ENCODE measurements at regions not wholly inside any gene's neighbourhood (a gene's known extent, or its start where the extent isn't known, plus 50 kb on each side); places are given as distances from the start of the nearest gene placed in this dataset.
"Not testable (repeated sequence)": the region's sequence is repeated elsewhere in the genome, so short reads cannot be mapped to it uniquely, and the experiment has no call there.

DNA sequence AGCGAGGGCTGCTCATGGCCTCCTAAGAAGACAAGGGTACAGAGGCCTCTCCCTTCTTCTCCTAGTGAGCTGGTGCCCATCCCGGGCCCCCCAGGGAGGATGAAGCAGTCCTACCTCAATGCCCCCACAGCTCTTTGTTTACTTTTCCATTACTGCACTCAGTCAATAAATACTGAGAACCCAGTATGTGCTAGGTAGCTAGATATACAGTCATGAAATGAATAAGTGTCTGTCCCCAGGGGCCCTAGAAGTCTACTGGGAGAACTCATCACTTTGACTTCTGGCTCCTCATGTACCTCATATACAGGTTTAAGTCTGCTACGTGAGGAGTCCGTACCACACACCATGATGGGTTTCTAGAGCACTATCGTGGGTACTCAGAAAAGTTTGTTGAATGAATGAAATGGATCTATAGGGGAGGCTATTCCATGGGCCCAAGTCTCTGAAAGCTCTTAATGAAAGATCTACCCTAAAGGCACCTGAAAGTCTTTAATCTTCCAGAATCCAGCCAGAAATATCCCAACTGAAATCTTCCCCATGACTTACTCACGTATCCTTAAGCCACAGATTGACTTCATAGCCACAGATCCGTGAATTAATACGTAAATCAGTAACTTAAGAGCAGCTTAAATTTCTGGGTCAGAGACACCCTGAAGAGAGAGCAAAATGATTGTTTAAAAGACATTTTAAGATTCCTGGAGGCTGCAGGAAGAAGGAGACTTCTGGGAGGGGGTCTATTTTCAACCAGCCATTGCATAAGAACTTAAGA, 51.6 kb upstream of the POMP start:
- DNase-seq (ENCODE audit: low read depth) = no peak

DNA sequence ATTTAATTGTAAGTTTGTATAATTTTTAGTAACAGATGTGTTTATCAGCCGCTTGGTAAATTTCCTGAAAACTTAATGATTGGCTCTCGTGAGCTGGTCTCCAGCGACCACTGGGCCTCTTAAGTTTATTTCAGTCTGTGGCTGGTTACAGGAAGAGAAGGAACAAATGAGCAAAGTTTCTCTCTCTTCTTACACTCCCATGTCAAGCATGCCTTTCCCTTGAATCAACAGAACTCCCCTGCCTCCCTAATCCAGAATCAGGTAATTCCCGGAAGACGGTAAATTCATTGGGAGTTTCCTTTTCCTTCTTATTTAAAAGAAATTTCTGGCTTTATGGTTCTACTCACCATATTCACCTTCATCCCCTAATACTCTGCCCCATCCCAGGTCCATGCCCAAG, 52.5 kb upstream of the POMP start:
- DNase-seq (ENCODE audit: low read depth) = no peak

DNA sequence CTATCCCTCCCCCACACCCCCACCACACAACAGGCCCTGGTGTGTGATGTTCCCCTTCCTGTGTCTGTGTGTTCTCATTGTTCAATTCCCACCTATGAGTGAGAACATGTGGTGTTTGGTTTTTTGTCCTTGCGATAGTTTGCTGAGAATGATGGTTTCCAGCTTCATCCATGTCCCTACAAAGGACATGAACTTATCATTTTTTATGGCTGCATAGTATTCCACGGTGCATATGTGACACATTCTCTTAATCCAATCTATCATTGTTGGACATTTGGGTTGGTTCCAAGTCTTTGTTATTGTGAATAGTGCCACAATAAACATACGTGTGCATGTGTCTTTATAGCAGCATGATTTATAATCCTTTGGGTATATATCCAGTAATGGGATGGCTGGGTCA, 53.8 kb upstream of the POMP start:
- DNase-seq (ENCODE audit: low read depth) = not testable (repeated sequence)

DNA sequence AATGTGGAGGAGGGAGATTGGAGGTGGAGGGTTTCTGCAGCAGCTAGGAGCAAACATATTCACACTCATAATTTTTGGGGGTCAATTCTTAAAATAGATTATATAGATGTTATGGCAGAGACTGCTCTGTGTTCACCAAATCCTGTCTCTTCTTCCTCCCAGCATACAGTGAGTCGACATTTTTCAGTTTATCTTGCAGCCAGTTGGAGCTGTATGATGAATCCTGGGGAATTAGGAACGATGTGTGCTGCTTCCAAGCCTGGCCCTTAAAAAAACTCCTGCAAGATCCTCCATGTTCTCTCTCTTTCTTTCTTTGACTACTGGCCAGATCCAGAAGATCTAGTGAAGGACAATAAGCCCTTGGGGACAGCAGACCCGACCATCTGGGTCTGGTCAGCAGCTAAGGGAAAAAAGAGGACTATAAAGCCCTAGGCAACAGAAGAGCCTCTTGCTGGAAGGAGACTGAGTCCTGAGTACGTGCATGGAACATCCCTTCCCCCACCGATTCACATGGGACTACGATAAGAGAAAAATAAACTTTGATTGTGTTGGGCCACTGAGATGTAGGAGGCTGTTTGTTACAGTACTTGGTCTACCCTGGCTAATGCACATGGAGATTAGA, 55.8 kb upstream of the POMP start:
- DNase-seq (ENCODE audit: low read depth) = no peak

DNA sequence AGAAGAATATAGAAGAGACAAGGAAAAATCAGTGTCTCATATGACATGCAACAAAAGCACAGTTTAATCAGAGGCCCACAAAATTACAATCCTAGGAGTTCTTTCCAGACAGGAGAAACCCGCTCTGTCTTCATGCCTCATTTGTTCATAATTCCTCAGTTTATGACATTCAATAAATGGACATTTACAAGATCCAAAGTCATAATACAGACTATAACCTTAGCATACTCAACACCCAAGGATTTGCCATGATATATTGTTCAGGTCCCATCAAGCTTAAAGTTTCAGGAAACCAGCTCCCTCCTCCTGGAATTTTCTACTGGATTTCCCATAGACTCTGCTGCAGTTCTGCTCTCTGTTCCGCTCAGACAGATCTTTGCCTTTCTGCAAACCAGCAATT, 56.4 kb upstream of the POMP start:
- no peak for DNase-seq (ENCODE audit: low read depth)

DNA sequence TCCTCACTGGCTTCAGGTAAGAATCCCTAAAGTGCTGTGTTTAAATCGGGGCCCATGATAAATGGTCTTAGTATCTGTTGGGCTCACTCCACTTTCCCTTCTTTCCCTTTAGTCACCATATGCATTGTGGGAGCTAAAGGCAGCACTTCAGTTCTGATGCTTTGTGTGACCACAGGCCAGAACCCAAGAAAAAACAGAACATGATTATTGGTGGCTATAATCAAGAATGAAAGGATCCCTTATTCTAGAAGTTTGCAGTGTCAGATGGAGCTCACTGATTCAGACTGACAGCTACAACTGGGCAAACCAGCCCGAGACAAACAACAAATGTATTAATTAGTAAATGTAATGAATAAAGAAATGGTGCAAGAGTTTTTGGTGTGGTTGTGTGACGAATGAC, 57.3 kb upstream of the POMP start:
- DNase-seq (ENCODE audit: low read depth) = no peak

DNA sequence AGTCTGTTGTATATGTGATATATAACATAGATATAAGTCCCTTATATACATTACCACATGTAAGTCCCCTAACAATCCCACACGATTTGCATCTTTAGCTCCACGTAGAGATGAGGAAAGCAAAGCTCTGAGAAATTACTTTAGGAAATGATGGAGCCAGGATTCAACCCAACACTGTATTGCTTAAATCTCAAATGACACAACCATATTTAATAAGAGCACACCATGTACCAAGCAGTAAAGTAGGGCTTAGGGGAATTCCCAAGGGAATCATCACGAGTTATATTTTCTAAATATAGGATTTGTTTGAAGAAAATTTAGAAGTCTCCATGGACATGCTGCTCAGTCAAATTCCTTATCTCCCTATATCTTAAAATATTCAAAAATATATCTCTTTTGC, 61.3 kb upstream of the POMP start:
- no peak for DNase-seq (ENCODE audit: low read depth)

DNA sequence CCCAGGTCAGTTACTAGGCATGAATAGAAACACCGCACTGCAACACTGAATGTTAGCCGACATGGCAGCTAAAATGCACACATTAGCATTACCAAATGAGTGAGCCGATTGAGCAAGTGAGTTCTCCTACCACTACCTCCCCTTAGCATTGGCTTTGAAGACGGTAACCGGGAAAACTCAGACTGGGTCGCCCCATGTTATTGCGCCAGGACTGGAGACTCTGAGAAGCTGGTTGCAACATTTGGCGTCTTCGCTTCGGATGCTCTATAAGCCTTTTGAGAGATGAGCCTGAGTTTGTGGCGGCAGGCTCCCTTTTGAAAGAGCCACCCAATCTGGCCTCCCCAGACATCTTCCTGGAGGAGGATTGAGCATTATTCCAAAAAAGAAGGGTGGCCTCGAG, 68.5 kb upstream of the POMP start:
- no peak for DNase-seq (ENCODE audit: low read depth)

DNA sequence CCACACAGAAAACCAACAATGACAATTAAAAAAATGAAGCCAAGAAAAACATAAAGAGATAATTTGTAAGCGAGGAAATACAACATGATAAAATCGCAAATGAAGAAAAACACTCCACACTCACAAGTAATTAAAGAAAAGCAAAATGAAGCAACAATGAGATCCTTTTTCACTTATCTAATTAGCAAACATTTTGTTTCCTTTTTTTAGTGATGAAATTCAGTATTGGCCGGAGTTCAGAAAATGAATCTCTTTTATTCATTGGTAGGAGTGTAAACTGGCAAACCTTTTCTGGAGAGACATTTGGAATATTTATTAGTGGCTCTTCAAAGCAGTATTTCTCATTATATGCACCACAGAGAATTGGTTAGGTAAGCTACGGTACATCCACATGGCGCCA, 70.6 kb upstream of the POMP start:
- no peak for DNase-seq (ENCODE audit: low read depth)

DNA sequence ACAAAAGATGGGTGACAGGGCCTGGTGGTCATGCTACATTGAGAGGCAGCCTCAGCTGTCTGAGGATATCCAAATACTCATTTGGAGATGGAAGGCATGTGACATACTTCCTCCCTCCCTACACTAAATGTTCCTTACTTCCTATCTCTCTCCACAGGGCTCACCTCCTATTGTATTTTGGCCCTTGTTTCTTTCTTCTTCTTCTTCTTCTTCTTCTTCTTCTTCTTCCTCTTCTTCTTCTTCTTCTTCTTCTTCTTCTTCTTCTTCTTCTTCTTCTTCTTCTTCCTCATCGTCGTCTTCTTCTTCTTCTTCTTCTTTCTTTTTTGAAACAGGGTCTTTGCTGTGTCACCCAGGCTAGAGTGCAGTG, 71.8 kb upstream of the POMP start:
- DNase-seq (ENCODE audit: low read depth) = no peak

DNA sequence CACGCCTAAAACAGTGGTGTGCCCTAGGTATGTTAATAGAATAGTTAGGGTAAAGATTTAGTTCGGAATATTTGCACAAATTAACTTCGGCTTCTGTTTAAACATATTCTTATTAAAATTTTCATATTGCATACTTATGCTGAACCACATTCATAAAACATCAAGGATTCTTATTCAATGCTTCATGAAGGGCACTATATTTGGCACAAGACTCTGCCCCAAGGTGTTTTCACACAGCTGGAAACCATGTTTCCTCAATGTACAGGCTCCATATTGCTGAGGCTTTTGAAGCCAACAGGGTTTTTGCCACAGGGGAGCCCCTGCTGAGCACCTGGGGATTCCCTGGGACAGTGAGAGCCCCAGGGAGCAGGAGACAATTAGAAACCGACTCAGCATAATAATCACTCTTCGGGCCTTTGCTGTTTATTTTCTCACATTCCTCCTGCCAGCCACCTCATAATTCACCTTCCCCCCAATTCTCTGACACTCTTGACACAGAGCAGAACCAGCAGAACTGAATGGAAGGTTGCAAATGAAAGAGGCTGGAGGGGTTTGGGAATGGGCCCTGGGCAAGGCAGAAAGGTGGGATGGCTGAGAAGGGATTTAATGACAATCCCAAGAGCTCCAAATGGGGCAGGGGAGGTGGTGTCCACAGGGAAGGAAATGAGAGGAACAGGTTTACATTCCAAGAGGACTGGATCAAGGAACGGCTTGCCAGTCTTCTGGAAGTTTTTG, 72.3 kb upstream of the POMP start:
- no peak for DNase-seq (ENCODE audit: low read depth)

DNA sequence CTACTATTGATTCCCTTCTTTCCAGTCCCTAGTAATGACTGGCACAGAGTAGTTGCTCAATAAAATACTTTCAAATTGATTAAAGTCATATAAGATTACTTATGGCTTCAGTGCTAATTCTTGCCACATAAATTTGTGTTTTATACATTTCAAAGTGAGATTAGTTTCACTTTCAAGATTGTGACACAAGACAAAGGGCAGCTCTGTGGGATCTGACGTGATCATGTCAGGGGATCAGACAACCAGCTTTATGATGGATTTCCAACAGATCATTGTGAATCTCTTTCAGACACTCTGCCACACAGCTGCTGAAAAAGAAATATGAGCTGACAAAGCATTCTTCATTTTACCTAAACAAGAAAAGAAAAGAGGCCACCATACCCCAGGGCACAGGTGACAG, 73.4 kb upstream of the POMP start:
- DNase-seq (ENCODE audit: low read depth) = no peak

DNA sequence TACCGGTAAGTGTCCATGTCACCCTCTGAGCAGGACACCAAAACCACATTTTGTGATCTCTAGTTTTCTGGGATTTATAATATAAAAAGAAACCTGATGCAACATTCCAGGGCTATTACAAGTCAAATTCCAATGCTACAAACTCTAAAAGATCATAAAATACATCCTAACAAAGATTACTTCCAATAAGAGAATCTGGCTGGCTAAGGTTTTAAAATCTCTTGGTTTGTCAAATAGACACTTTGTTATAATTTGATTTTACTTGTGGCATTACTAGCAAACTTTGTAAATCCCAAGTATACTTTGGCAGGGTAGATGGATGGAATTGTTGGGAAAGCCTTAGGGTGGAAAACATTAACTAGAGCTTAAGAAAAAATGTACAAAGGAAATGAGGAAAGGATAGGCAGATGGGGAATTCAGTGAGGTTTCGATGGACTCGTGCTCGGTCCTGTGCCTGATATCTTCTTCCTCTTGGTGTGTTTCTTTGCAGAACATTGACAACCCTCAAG, 74.0 kb upstream of the POMP start:
- peak; percentile 75 for DNase-seq (ENCODE audit: low read depth)

DNA sequence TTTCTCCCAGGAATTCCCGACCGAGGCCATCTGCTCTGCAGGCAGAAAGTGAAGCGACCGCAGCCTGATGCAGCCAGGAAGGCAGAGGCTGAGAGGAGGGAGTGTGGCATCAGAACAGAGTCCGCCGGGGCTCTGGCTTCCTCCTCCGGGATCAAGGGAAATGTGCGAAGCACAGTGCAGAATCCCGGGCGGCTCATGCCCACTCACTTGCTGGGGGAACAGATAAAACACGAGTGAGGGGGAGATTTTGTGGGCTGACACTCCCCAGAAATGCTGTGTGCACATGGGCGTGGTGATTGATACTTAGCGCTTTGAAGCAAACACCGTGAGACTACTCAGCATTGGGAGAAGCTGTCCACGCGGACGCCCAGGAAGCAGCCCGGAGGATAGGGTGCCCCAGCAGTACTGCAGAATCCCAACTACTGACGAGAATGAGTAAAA, 75.3 kb upstream of the POMP start:
- no peak for DNase-seq (ENCODE audit: low read depth)

DNA sequence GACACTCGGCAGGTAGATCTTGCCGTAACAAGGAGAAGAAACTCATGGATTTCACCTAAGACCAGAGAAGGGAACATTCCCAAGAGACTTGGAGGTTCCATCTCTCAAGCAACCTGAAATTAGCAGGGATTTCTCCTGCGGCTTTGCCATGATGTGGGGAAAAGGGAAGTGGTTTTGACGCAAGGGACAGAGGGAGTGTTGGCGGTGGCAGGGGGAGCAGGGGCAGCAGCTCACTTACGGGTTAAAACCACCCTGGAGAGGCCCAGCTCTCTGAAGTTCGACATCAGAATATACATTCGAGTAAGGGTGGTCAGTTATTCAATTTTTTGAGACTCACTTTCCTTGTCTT, 76.1 kb upstream of the POMP start:
- no peak for DNase-seq (ENCODE audit: low read depth)

DNA sequence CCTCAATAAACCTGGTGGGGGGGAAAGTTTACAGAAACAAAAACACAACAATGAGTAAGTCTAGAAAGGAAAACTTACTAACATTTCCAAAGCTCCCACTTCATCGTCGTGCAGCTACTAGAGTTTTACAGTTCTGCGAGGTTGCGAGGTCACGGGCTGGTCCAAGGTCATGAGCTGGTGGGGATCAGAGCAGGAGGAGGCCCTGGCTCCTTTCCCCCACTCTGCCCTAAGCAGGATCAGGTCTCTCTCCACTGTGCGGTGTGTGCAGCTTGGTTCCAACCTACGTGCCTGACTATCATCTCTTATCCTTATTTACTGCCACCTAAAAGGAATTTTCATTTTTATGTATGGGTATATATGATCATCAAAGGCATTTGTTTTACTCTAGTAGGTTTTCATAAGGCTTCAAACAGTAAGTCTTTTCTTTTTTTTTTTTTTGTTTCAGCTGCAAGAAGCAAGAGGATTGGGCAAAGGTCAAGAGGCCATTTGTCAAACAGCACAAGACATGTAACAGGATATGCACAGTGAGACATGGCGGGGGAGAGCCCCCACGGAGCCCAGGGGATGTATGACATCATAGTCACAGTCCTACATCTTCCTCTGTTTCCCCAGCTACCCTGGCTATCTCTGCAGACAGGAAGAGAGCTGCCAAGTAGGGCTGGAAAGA, 76.6 kb upstream of the POMP start:
- no peak for DNase-seq (ENCODE audit: low read depth)

DNA sequence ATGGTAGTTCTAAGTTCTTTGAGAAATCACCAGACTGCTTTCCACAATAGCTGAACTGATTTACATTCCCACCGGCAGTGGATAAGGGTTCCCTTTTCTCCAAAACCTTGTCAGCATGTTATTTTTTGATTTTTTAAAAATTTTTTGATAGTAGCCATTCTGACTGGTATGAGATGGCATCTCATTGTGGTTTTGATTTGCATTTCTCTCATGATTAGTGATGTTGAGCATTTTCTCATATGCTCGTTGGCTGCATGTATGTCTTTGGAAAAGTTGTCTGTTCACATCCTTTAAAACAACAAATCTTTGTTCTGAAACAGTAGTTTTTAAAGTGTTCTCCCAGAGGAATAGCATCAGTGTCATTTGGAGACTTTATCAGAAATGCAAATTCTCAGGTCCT, 77.5 kb upstream of the POMP start:
- DNase-seq (ENCODE audit: low read depth) = peak; percentile 32

DNA sequence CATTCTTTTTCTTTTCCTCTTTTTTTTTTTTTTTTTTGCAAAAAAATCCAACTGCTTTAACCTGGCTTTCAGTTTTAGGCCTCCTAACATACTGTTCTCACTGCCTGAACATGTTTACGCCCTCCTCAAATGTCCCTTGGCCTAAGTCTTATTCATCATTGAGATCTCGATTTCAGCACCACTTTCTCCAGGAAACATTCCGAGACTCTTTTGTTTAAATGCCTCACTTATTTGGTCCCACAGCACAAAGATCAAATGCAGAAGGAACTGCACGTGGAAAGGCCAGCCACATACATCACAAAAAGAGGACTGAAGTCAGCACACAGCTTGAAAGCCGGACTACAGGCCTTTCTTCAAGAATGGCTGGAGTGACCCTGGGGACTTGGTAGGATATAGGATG, 79.2 kb upstream of the POMP start:
- DNase-seq (ENCODE audit: low read depth) = no peak

DNA sequence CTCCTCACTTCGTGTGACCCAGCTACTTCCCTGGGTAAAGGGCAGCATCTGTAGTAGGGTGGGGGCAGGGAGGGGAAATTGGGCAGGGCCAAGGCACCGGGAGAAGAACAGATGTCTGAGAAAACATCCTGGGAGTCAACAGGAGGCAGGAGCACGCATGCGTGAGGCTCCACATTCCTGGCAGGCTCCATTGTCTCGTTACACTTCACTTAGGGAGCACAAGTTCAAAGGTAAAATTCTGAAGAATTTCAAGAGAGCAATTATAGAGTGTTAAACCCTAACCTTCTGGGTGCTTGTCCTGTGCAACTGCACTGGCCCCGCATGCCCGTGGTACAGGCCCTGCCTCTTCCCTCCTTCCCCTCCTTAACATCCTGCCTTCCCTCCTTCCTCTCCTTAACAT, 79.6 kb upstream of the POMP start:
- DNase-seq (ENCODE audit: low read depth) = no peak

DNA sequence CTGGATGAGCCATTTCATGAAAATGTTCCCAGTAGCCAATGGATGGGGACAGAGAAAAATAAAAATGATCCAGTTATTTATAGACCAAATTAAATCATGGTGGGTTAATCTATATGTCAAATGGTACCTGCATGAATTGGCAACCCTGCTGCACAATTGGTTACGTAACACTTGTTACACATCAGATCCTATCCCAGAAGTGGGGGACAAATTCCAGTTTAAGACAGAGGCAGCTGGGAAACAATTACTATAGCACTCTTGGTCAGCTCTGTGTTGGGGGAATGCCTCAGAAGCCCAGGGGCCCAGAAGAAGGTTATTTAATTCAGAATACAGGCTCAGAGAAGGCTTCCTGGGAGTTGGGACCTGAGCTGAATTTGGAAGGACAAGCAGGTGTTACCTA, 81.1 kb upstream of the FLT1 start:
- DNase-seq (ENCODE audit: low read depth) = peak; percentile 12

DNA sequence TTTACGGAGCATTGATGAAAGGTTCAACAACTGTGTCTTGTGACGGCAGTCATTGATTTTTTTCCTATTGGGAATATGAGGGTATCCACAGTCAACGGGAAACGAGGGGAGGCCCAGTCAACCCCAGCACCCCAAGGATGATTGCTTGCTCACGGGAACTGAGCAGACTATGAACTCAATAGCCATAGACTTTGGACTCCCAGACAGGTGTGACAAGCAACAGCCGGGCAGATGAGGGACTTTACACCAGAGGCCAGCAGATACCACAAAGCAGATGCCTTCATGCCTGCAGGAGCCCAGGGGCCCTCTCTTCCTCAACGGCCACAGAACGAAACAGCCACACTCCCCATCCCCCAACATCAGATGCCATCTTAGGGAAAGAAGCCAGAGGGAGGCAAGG, 80.3 kb upstream of the FLT1 start:
- no peak for DNase-seq (ENCODE audit: low read depth)

DNA sequence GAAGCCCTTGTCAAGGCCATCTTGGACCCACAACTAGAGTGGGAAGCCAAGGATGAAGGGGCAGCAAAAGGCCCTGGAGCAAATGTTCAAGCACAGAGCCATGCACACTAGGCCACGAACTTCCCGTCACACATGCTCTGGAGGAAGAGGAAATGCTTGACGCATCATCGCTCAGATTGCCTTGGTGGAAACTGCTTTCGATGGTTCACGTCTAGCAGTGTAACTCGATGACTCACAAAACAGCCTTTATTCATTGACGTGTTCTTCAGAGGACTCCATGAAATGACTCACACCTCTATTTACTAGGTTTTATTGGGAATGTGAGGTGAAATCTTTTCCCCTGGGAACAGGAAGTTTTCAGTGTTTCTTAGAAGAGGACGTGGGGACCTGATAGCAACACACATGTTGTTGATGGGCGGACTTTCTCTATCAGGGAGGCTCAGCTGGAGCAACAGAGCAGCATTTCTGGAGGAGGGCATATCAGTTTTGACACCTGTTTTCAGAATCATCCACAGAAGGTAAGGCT, 79.8 kb upstream of the FLT1 start:
- DNase-seq (ENCODE audit: low read depth) = peak; percentile 100

All from ELR (cell line).